ENCODE measurements at regions not wholly inside any gene's neighbourhood (a gene's known extent, or its start where the extent isn't known, plus 50 kb on each side); places are given as distances from the start of the nearest gene placed in this dataset.

- DNase-seq = no peak
- WGBS, 2 donors = 0 to 70% methylated on average over 1 of the region's 1 CpG
- Histone ChIP-seq H3K36me3 (no peaks in the 10 kb centered on the region), H3K27me3 (peaks cover 0 to 3% (median 0%) of the 10 kb centered on the region in 4 donors), H3K27ac (no peak overlapping the region), H3K4me3 (no peak overlapping the region), H3K4me1 (no peaks in the 10 kb centered on the region), H3K9me3 (no peaks in the 10 kb centered on the region)
- TF ChIP-seq CTCF (IDR thresholded peaks at IDR 0.05) (no peak), POLR2A (IDR thresholded peaks at IDR 0.05) (no peak)
- intact Hi-C loops (cut with DNase I) = loop anchor here (5.0 kb wide), 1 partner anchor 118 kb away; no protein-coding TSS in a partner anchor
Observed at GRCh38 chr6:141989706-141989959, 143.1 kb upstream of the GJE1 start.

- Histone ChIP-seq H3K27me3 (peaks cover 0 to 3% (median 0%) of the 10 kb centered on the region in 4 donors), H3K9me3 (no peaks in the 10 kb centered on the region), H3K36me3 (no peaks in the 10 kb centered on the region), H3K27ac (no peak overlapping the region), H3K4me1 (no peaks in the 10 kb centered on the region), H3K4me3 (no peak overlapping the region)
- no peak for TF ChIP-seq POLR2A (IDR thresholded peaks at IDR 0.05)
- peak in 5 of 6 experiments; percentile 45 to 82 (median 48) for TF ChIP-seq CTCF (IDR thresholded peaks at IDR 0.05)
- DNase-seq = no peak
- intact Hi-C loops (cut with DNase I) = loop anchor here (5.0 kb wide), 1 partner anchor 118 kb away; no protein-coding TSS in a partner anchor
- WGBS, 2 donors = 42 to 47% methylated on average over 2 of the region's 2 CpGs
Observed at GRCh38 chr6:141988954-141989705, 143.6 kb upstream of the GJE1 start.

GRCh38 chr6:141988327-141988726 lies 144.4 kb upstream of the GJE1 start:
- intact Hi-C loops (cut with DNase I) = loop anchor here (5.0 kb wide), 1 partner anchor 119 kb away; no protein-coding TSS in a partner anchor
- no peak for DNase-seq
- peaks cover 0 to 3% (median 0%) of the 10 kb centered on the region in 4 donors for H3K27me3 ChIP-seq
- WGBS, 2 donors = 71 to 77% methylated on average over 2 of the region's 2 CpGs
- H3K36me3 ChIP-seq = no peaks in the 10 kb centered on the region
- H3K27ac ChIP-seq = no peak overlapping the region
- no peaks in the 10 kb centered on the region for H3K9me3 ChIP-seq
- TF ChIP-seq CTCF (IDR thresholded peaks at IDR 0.05) (no peak), POLR2A (IDR thresholded peaks at IDR 0.05) (no peak)
- no peak overlapping the region for H3K4me3 ChIP-seq
- no peaks in the 10 kb centered on the region for H3K4me1 ChIP-seq

GRCh38 chr6:141986457-141986856 lies 146.3 kb upstream of the GJE1 start:
- TF ChIP-seq POLR2A (IDR thresholded peaks at IDR 0.05) = no peak
- no peak for TF ChIP-seq CTCF (IDR thresholded peaks at IDR 0.05)
- Histone ChIP-seq H3K9me3 (no peaks in the 10 kb centered on the region), H3K27me3 (no peaks in the 10 kb centered on the region), H3K4me1 (no peaks in the 10 kb centered on the region), H3K4me3 (no peak overlapping the region), H3K36me3 (no peaks in the 10 kb centered on the region), H3K27ac (no peak overlapping the region)
- no peak for DNase-seq
- WGBS, 2 donors = 82 to 92% methylated on average over 4 of the region's 4 CpGs
- intact Hi-C loops (cut with DNase I) = loop anchor here (5.0 kb wide), 1 partner anchor 121 kb away; no protein-coding TSS in a partner anchor

GRCh38 chr6:141981190-141981589 lies 151.5 kb upstream of the GJE1 start:
- intact Hi-C loops (cut with DNase I) = no loop called here
- Histone ChIP-seq H3K27me3 (no peaks in the 10 kb centered on the region), H3K27ac (no peak overlapping the region), H3K4me1 (no peaks in the 10 kb centered on the region), H3K36me3 (no peaks in the 10 kb centered on the region), H3K4me3 (no peak overlapping the region), H3K9me3 (no peaks in the 10 kb centered on the region)
- TF ChIP-seq POLR2A (IDR thresholded peaks at IDR 0.05) (no peak), CTCF (IDR thresholded peaks at IDR 0.05) (no peak)
- no peak for DNase-seq
